BJ (cell line): ENCODE measurements at regions not wholly inside any gene's neighbourhood (a gene's known extent, or its start where the extent isn't known, plus 50 kb on each side); places are given as distances from the start of the nearest gene placed in this dataset.

ENCODE experiments used
- CTCF ChIA-PET: fragments of 350-600 bp; formaldehyde crosslinking; extraction: SDS; loops from one replicate; lab custom pipeline; 2021; ENCODE audit warnings: antibody characterized with exemption, inconsistent platforms; lab: Yijun Ruan, JAX
- POLR2A ChIA-PET: fragments of 300-600 bp; sonication (Branson Sonifier 250); formaldehyde crosslinking; extraction: SDS; loops from one replicate; lab custom pipeline; 2021; ENCODE audit warnings: antibody characterized with exemption; lab: Charles Lee
- DNase-seq: peaks from one replicate; pipeline ENCODE4 v3.0.0-alpha.2; 2011; ENCODE audit warnings: low read depth
- H3K27me3 ChIP-seq: 2 replicates; pipeline ENCODE4 v1.6.0; 2011; ENCODE audit warnings: low read length; ENCODE audit not compliant: control insufficient read depth, insufficient read depth
- H3K36me3 ChIP-seq: 2 replicates; pipeline ENCODE4 v1.5.1; 2011; ENCODE audit warnings: low read length; ENCODE audit not compliant: control insufficient read depth, insufficient read depth
- H3K4me3 ChIP-seq: 2 replicates; pipeline ENCODE4 v1.5.1; 2011; ENCODE audit warnings: low read depth, mild to moderate bottlenecking, control low read depth, low read length
- TF ChIP-seq, protein P1 (sequence below): IDR thresholded peaks from 2 replicates; pipeline ENCODE4 v1.5.1; 2011; ENCODE audit warnings: low read depth, mild to moderate bottlenecking, control low read depth, inconsistent platforms, low read length, moderate library complexity; ENCODE audit not compliant: insufficient read depth

DNA sequence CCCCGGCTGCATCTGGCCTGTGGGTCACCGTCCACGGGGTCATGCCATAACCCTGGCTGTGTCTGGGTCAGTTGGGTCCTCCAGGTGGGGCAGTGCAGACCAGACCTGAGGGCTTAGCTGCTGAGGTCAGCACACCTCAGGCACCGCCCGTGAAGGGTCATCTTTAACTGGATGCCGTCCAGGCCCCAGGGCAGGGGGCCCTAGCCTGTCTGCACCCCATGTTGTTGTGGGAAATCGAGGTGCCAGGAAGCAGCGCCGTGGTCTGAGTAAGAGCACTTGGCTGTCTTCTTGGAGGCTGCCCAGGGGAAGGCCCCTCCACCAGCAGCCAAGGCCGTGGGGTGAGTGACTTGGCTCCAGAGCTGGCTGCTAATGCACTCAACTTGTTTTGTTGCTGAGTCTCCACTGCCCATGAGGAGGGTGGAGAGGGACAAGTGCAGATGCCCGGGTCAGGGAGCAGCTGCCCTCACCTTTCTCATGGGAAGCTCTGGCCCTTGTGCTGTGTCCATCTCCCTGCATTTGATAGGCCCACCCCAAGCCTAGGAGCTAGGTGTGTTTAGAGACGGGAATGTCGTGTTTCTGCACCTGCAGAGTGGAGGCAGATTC is 317.2 kb downstream of the TMEM121 start:
- H3K4me3 ChIP-seq, result no peak overlapping the region
- CTCF ChIA-PET, result no interaction called here
- no peak for DNase-seq
- no peaks in the 10 kb centered on the region for H3K27me3 ChIP-seq
- TF ChIP-seq, protein P1, sequence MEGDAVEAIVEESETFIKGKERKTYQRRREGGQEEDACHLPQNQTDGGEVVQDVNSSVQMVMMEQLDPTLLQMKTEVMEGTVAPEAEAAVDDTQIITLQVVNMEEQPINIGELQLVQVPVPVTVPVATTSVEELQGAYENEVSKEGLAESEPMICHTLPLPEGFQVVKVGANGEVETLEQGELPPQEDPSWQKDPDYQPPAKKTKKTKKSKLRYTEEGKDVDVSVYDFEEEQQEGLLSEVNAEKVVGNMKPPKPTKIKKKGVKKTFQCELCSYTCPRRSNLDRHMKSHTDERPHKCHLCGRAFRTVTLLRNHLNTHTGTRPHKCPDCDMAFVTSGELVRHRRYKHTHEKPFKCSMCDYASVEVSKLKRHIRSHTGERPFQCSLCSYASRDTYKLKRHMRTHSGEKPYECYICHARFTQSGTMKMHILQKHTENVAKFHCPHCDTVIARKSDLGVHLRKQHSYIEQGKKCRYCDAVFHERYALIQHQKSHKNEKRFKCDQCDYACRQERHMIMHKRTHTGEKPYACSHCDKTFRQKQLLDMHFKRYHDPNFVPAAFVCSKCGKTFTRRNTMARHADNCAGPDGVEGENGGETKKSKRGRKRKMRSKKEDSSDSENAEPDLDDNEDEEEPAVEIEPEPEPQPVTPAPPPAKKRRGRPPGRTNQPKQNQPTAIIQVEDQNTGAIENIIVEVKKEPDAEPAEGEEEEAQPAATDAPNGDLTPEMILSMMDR, result no peak
- H3K36me3 ChIP-seq, result no peaks in the 10 kb centered on the region
- POLR2A ChIA-PET, result no interaction called here

DNA sequence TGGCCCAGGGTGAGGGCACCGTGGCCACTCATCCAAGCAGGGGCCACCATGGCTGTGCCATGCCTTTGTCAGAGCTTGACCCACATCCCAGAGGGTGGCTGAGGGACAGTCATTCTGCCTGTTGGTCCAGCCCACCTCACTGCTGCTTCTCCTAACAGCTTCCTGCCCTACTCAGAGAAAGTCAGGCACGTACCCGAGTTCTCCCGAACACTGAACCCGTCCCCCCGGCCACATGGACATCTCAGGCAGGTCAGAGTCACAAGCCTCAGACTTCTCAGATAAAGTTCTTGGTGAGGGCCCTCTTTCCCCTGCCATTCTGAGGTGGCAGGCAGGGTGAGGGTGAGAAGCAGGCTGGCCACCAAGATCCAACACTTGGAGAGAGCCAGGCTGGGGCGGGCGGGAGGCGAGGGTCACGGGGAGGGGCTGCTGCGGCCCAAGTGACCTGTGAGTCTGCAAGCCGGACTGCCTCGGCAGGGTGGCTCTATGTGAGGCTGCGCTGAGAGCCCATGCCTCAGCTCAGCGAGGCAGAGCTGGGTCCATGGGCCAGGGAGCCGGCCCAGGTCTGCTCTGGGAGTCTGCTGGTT is 317.8 kb downstream of the TMEM121 start:
- Histone ChIP-seq H3K36me3 (no peaks in the 10 kb centered on the region), H3K27me3 (no peaks in the 10 kb centered on the region), H3K4me3 (no peak overlapping the region)
- CTCF ChIA-PET, result no interaction called here
- TF ChIP-seq, protein P1, result no peak
- DNase-seq, result no peak
- POLR2A ChIA-PET, result no interaction called here

DNA sequence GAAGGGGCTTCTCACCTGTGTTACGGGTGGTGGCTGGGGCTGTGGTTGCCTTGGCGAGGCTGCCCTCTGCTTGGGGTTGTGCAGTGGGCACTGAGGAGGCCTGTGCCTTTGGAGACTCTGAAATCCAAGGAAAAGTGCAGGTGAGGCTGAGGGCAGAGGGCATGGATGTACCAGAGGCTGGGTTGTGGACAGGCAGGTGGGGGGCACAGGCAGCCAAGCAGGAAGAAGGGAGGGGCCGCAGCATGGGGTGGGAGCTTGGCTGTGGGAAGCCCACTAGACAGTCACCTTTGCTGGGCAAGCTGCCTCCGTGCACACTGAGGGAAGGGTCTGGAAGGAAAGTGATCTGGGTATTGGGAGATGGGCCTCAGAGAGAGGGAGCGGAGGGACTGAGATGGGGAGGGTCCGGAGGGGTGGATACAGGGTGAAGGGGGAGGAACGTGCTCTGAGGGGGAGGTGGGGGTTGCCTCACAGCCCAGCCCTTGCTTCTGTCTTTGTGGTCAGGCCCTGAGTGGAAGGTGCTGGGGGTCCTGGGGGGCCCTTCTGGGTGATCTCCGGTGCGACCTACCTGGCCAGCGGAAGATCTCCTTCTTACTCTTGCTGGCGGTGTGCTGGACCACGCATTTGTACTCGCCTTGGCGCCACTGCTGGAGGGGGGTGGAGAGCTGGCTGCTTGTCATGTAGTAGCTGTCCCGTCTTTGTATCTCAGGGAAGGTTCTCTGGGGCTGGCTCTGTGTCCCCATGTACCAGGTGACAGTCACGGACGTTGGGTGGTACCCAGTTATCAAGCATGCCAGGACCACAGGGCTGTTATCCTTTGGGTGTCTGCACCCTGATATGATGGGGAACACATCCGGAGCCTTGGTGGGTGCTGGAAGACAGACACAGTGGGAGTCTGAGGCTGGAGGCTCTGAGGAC is 318.7 kb downstream of the TMEM121 start:
- TF ChIP-seq, protein P1, result no peak
- POLR2A ChIA-PET, result no interaction called here

DNA sequence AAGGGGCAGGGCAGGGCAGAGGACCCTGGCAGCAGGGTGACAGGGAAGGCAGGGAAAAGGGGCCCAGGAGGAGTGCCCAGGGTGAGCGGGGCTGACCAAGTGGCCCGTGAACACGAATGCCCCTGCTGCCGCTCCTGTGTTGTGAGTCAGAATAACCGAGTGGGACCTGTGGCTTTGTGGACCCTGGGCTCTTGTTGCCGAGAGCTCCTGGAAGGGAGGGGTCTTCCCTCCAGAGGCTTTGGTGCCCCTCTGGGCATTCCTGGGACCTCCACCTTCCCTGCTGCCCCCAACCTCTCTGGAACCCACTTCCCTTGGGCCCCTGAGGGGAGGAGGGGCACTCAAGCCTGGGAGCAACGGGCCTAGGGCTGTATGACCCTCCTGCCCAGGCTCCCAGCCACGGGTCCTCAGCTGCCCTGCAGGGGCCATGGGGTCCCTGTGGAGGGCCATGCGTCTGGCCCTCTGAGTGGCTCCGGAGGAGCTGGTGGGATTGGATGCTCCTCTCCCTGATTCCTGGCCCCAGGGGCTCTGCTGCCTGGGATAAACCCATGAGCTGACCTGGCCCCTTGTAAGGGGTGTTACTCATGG is 319.4 kb downstream of the TMEM121 start:
- no peak for DNase-seq
- CTCF ChIA-PET, result no interaction called here

More for the DNA sequence above, 318.7 kb downstream of the TMEM121 start:
- CTCF ChIA-PET, result no interaction called here
- Histone ChIP-seq H3K4me3 (no peak overlapping the region), H3K36me3 (no peaks in the 10 kb centered on the region), H3K27me3 (no peaks in the 10 kb centered on the region)
- no peak for DNase-seq

More for the DNA sequence above, 319.4 kb downstream of the TMEM121 start:
- no peak overlapping the region for H3K4me3 ChIP-seq
- H3K36me3 ChIP-seq, result no peaks in the 10 kb centered on the region
- H3K27me3 ChIP-seq, result no peaks in the 10 kb centered on the region
- POLR2A ChIA-PET, result no interaction called here
- TF ChIP-seq, protein P1, result no peak
